IPS DF 4.7 (cell line): ENCODE measurements at regions not wholly inside any gene's neighbourhood (a gene's known extent, or its start where the extent isn't known, plus 50 kb on each side); places are given as distances from the start of the nearest gene placed in this dataset.

Experiments used
- DNase-seq: peaks from one replicate; pipeline ENCODE4 v3.0.0-alpha.2; 2013; ENCODE audit warnings: low spot score; ENCODE audit errors: extremely low read depth

- DNase-seq, result no peak
Measured at GRCh38 chr2:203789618-203790017, 78.0 kb upstream of the CTLA4 start.

GRCh38 chr2:203790134-203790852 lies 77.3 kb upstream of the CTLA4 start:
- no peak for DNase-seq

GRCh38 chr2:203796248-203797010 lies 71.1 kb upstream of the CTLA4 start:
- no peak for DNase-seq

GRCh38 chr2:203797276-203797675 lies 70.3 kb upstream of the CTLA4 start:
- DNase-seq, result no peak

- DNase-seq, result no peak
Measured at GRCh38 chr2:203797712-203798111, 69.9 kb upstream of the CTLA4 start.

- no peak for DNase-seq
Measured at GRCh38 chr2:203798296-203799087, 69.1 kb upstream of the CTLA4 start.

- no peak for DNase-seq
Measured at GRCh38 chr2:203799908-203800307, 67.7 kb upstream of the CTLA4 start.

GRCh38 chr2:203800783-203801182 lies 66.8 kb upstream of the CTLA4 start:
- no peak for DNase-seq

- DNase-seq, result no peak
Measured at GRCh38 chr2:203802342-203803052, 65.1 kb upstream of the CTLA4 start.

GRCh38 chr2:203803053-203803429 lies 64.5 kb upstream of the CTLA4 start:
- DNase-seq, result no peak

GRCh38 chr2:203804070-203804469 lies 63.5 kb upstream of the CTLA4 start:
- DNase-seq, result no peak

GRCh38 chr2:203804764-203805485 lies 62.6 kb upstream of the CTLA4 start:
- no peak for DNase-seq

- DNase-seq, result no peak
Measured at GRCh38 chr2:203805486-203805838, 62.1 kb upstream of the CTLA4 start.

- no peak for DNase-seq
Measured at GRCh38 chr2:203806761-203807160, 60.8 kb upstream of the CTLA4 start.

GRCh38 chr2:203808046-203808750 lies 59.4 kb upstream of the CTLA4 start:
- no peak for DNase-seq

GRCh38 chr2:203809084-203809521 lies 58.5 kb upstream of the CTLA4 start:
- DNase-seq, result no peak

GRCh38 chr2:203809991-203810510 lies 57.5 kb upstream of the CTLA4 start:
- no peak for DNase-seq

- DNase-seq, result no peak
Measured at GRCh38 chr2:203811491-203812221, 55.9 kb upstream of the CTLA4 start.
